Tongue (tissue), 1 donor: ENCODE measurements at regions not wholly inside any gene's neighbourhood (a gene's known extent, or its start where the extent isn't known, plus 50 kb on each side); places are given as distances from the start of the nearest gene placed in this dataset.
"Not testable (repeated sequence)": the region's sequence is repeated elsewhere in the genome, so short reads cannot be mapped to it uniquely, and the experiment has no call there.

Experiments used
- DNase-seq: peaks from one replicate; pipeline ENCODE4 v3.0.0-alpha.2; 2015

- DNase-seq = no peak
Measured at GRCh38 chr5:112573441-112573840, 154.4 kb upstream of the EPB41L4A start.

GRCh38 chr5:112574536-112574935 lies 155.5 kb upstream of the EPB41L4A start:
- DNase-seq = no peak

GRCh38 chr5:112576298-112576925 lies 157.3 kb upstream of the EPB41L4A start:
- peak; percentile 48 for DNase-seq

GRCh38 chr5:112579599-112580170 lies 158.0 kb upstream of the APC start:
- no peak for DNase-seq

GRCh38 chr5:112581811-112582320 lies 155.8 kb upstream of the APC start:
- DNase-seq = no peak

GRCh38 chr5:112583166-112583565 lies 154.5 kb upstream of the APC start:
- no peak for DNase-seq

GRCh38 chr5:112584781-112585180 lies 152.9 kb upstream of the APC start:
- no peak for DNase-seq

- no peak for DNase-seq
Measured at GRCh38 chr5:112586596-112587062, 151.1 kb upstream of the APC start.

- DNase-seq = not testable (repeated sequence)
Measured at GRCh38 chr5:112590858-112591257, 146.8 kb upstream of the APC start.

GRCh38 chr5:112594095-112594850 lies 143.4 kb upstream of the APC start:
- peak; percentile 37 for DNase-seq

GRCh38 chr5:112594941-112595340 lies 142.7 kb upstream of the APC start:
- DNase-seq = no peak

- DNase-seq = no peak
Measured at GRCh38 chr5:112597831-112598230, 139.9 kb upstream of the APC start.

- DNase-seq = not testable (repeated sequence)
Measured at GRCh38 chr5:112600510-112600909, 137.2 kb upstream of the APC start.

GRCh38 chr5:112604732-112605630 lies 132.7 kb upstream of the APC start:
- DNase-seq = no peak

- DNase-seq = no peak
Measured at GRCh38 chr5:112608975-112609374, 128.7 kb upstream of the APC start.

- no peak for DNase-seq
Measured at GRCh38 chr5:112612663-112613062, 125.0 kb upstream of the APC start.

GRCh38 chr5:112614285-112614684 lies 123.4 kb upstream of the APC start:
- no peak for DNase-seq

GRCh38 chr5:112614986-112615385 lies 122.7 kb upstream of the APC start:
- DNase-seq = no peak

GRCh38 chr5:112616812-112617547 lies 120.7 kb upstream of the APC start:
- peak; percentile 42 for DNase-seq

GRCh38 chr5:112625246-112625645 lies 112.4 kb upstream of the APC start:
- no peak for DNase-seq

- DNase-seq = no peak
Measured at GRCh38 chr5:112625689-112626438, 111.8 kb upstream of the APC start.
